Activated T-cell treated with anti-CD3 and anti-CD28 coated beads, Interleukin-2, amount 50 U/mL, for 4 hours (primary cell): ENCODE measurements at regions not wholly inside any gene's neighbourhood (a gene's known extent, or its start where the extent isn't known, plus 50 kb on each side); places are given as distances from the start of the nearest gene placed in this dataset.

ENCODE experiments used
- ATAC-seq, 2 donors: fragments of 200-7000 bp; cut with Tn5 transposase; one replicate each; pipeline ENCODE4 v1.10.0; 2021
- DNase-seq: peaks from one replicate; pipeline ENCODE4 v3.0.0-alpha.2; 2020
- H3K27me3 Mint-ChIP-seq: one replicate; pipeline ENCODE4 v1.8.0; 2021; ENCODE audit warnings: low read depth, mixed read lengths
- H3K36me3 Mint-ChIP-seq: one replicate; pipeline ENCODE4 v1.8.0; 2022; ENCODE audit warnings: mixed read lengths; ENCODE audit not compliant: insufficient read depth
- H3K4me1 Mint-ChIP-seq: one replicate; pipeline ENCODE4 v1.8.0; 2021; ENCODE audit warnings: low read depth, mixed read lengths
- H3K4me3 Mint-ChIP-seq: one replicate; pipeline ENCODE4 v1.8.0; 2021; ENCODE audit warnings: mild to moderate bottlenecking, moderate library complexity, mixed read lengths
- H3K9me3 Mint-ChIP-seq: one replicate; pipeline ENCODE4 v1.8.0; 2021; ENCODE audit warnings: mixed read lengths

DNA sequence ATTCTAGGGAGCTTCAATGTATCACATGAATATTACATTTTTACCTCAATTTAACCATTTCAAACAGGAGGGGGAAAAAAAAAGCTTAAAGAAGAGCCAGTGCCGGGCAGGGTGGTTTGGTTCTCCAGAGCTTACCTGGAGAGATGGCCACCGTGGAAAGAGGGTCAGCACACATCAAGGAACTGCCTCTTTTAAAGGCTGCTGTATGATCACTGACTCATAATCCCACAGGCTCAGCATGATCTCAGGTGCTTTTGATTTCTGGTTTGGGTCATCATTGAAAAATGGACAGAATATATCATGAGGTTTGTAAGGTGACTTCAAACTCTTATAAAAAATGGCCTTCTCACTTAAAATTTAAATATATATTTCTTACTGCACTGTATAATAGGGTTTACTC lies 67.5 kb upstream of the MDFIC start:
- Mint-ChIP-seq H3K4me1 (no peaks in the 10 kb centered on the region), H3K27me3 (peaks cover 3% of the 10 kb centered on the region), H3K4me3 (no peak overlapping the region), H3K36me3 (no peaks in the 10 kb centered on the region), H3K9me3 (no peaks in the 10 kb centered on the region)
- ATAC-seq (no peak), DNase-seq (no peak)

DNA sequence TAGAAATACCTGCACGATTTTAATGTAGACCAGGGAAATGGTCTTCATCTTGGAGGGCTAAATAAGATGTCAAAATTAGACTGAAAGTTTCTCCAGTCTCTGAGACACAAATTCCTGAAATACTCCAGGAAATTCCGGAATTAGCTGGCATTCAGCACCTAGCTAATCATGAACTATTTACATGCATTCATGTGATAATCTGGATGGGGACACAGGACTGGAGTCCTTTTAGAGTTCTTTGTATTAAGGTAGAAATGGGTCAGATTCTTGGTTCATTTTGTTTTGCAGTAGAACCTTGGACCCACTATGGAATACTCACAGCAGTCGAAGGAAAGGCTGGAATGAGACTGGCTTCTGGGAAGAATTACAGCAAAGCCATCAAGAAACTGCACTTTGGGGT lies 65.3 kb upstream of the MDFIC start:
- Mint-ChIP-seq H3K36me3 (no peaks in the 10 kb centered on the region), H3K27me3 (peaks cover 3% of the 10 kb centered on the region), H3K4me3 (no peak overlapping the region), H3K4me1 (no peaks in the 10 kb centered on the region), H3K9me3 (no peaks in the 10 kb centered on the region)
- DNase-seq, result no peak
- no peak for ATAC-seq

DNA sequence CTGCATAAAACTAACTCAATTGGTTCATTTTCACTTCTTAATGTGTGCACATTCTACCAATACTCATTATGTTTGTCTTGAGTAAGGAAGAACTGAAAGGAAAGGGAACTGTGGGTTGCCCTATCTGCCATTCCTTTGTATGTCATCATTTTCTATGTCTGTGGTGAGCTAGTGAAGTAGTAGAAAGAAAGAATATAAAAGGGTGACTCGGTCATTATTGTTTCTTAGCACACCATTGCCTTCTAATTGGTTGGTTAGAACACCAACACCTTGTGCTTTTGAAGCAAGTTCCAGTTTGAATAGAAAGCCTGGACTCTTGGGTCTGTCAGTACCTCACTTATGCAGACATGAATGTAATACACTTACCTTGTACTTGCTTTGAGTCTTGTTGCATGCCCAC lies 64.3 kb upstream of the MDFIC start:
- Mint-ChIP-seq H3K9me3 (no peaks in the 10 kb centered on the region), H3K36me3 (no peaks in the 10 kb centered on the region), H3K27me3 (peaks cover 3% of the 10 kb centered on the region), H3K4me1 (no peaks in the 10 kb centered on the region), H3K4me3 (no peak overlapping the region)
- DNase-seq, result no peak
- ATAC-seq, result no peak

GRCh38 chr7:114859477-114859876 lies 62.4 kb upstream of the MDFIC start:
- peaks cover 3% of the 10 kb centered on the region for H3K27me3 Mint-ChIP-seq
- H3K36me3 Mint-ChIP-seq, result no peaks in the 10 kb centered on the region
- DNase-seq, result no peak
- ATAC-seq, result no peak
- H3K4me1 Mint-ChIP-seq, result no peaks in the 10 kb centered on the region
- no peak overlapping the region for H3K4me3 Mint-ChIP-seq
- H3K9me3 Mint-ChIP-seq, result no peaks in the 10 kb centered on the region

GRCh38 chr7:114860206-114860605 lies 61.7 kb upstream of the MDFIC start:
- H3K36me3 Mint-ChIP-seq, result no peaks in the 10 kb centered on the region
- ATAC-seq, result no peak
- H3K9me3 Mint-ChIP-seq, result no peaks in the 10 kb centered on the region
- H3K4me3 Mint-ChIP-seq, result no peak overlapping the region
- DNase-seq, result no peak
- H3K4me1 Mint-ChIP-seq, result no peaks in the 10 kb centered on the region
- peaks cover 2% of the 10 kb centered on the region for H3K27me3 Mint-ChIP-seq

DNA sequence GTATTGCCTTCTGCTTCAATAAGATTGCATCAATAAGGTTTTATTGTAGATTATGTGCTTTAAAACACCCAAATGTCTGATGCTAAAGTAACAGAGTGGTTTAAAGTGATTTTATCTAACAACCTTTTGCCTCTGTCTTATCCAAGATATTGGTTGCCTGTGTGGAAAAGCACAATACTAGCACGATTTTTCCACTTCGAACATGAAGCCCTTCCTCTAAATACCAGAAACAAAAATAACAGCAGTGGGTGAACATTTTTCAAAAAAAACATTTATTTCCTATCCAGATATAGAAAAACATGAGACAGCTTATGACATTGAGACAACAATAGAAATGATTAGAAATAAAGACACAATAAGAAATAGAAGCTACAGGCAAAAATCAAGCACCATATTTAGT lies 59.5 kb upstream of the MDFIC start:
- Mint-ChIP-seq H3K4me3 (no peak overlapping the region), H3K27me3 (no peaks in the 10 kb centered on the region), H3K4me1 (peaks cover 4% of the 10 kb centered on the region), H3K9me3 (no peaks in the 10 kb centered on the region), H3K36me3 (no peaks in the 10 kb centered on the region)
- DNase-seq (no peak), ATAC-seq (no peak)

GRCh38 chr7:114864278-114864677 lies 57.6 kb upstream of the MDFIC start:
- H3K9me3 Mint-ChIP-seq, result no peaks in the 10 kb centered on the region
- H3K27me3 Mint-ChIP-seq, result no peaks in the 10 kb centered on the region
- H3K36me3 Mint-ChIP-seq, result no peaks in the 10 kb centered on the region
- no peak overlapping the region for H3K4me3 Mint-ChIP-seq
- no peak for ATAC-seq
- peaks cover 4% of the 10 kb centered on the region for H3K4me1 Mint-ChIP-seq
- no peak for DNase-seq

GRCh38 chr7:114865564-114865963 lies 56.3 kb upstream of the MDFIC start:
- Mint-ChIP-seq H3K27me3 (no peaks in the 10 kb centered on the region), H3K36me3 (no peaks in the 10 kb centered on the region), H3K4me1 (peaks cover 4% of the 10 kb centered on the region), H3K9me3 (no peaks in the 10 kb centered on the region), H3K4me3 (no peak overlapping the region)
- peak; percentile 79 to 82 for ATAC-seq
- DNase-seq, result peak; percentile 62
